ENCODE measurements at regions not wholly inside any gene's neighbourhood (a gene's known extent, or its start where the extent isn't known, plus 50 kb on each side); places are given as distances from the start of the nearest gene placed in this dataset.

DNA sequence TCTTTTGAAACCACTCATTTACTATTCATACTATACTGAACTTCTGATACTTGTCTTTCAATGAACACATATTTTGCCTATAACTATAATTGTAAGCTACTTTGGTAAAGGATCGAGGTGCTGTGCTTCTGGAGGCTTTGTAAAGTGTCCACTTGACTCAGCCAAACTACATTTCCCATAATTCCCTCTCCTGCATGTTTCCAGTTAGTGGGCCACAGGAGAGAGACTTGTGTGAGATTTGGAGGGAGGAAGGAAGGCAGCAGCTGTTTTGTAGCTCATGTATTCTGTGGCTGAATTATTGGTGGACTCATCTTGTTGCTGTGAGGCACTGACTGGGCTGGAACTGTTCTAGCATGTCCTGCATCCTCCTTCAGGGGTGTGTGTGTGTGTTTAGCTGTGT, 328.8 kb downstream of the ARL6IP6 start:
- H3K27me3 ChIP-seq (ENCODE audit: control insufficient read depth, insufficient read depth, low read length) = no peaks in the 10 kb centered on the region
- no peak for DNase-seq (ENCODE audit: low read depth, low spot score)
- no peaks in the 10 kb centered on the region for H3K4me1 ChIP-seq (ENCODE audit: control insufficient read depth, insufficient read depth, low read length)
- no peaks in the 10 kb centered on the region for H3K36me3 ChIP-seq (ENCODE audit: control insufficient read depth, insufficient read depth, low read length)
- TF ChIP-seq, protein P1, sequence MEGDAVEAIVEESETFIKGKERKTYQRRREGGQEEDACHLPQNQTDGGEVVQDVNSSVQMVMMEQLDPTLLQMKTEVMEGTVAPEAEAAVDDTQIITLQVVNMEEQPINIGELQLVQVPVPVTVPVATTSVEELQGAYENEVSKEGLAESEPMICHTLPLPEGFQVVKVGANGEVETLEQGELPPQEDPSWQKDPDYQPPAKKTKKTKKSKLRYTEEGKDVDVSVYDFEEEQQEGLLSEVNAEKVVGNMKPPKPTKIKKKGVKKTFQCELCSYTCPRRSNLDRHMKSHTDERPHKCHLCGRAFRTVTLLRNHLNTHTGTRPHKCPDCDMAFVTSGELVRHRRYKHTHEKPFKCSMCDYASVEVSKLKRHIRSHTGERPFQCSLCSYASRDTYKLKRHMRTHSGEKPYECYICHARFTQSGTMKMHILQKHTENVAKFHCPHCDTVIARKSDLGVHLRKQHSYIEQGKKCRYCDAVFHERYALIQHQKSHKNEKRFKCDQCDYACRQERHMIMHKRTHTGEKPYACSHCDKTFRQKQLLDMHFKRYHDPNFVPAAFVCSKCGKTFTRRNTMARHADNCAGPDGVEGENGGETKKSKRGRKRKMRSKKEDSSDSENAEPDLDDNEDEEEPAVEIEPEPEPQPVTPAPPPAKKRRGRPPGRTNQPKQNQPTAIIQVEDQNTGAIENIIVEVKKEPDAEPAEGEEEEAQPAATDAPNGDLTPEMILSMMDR (IDR thresholded peaks at IDR 0.05) = no peak
- TF ChIP-seq, protein P2, sequence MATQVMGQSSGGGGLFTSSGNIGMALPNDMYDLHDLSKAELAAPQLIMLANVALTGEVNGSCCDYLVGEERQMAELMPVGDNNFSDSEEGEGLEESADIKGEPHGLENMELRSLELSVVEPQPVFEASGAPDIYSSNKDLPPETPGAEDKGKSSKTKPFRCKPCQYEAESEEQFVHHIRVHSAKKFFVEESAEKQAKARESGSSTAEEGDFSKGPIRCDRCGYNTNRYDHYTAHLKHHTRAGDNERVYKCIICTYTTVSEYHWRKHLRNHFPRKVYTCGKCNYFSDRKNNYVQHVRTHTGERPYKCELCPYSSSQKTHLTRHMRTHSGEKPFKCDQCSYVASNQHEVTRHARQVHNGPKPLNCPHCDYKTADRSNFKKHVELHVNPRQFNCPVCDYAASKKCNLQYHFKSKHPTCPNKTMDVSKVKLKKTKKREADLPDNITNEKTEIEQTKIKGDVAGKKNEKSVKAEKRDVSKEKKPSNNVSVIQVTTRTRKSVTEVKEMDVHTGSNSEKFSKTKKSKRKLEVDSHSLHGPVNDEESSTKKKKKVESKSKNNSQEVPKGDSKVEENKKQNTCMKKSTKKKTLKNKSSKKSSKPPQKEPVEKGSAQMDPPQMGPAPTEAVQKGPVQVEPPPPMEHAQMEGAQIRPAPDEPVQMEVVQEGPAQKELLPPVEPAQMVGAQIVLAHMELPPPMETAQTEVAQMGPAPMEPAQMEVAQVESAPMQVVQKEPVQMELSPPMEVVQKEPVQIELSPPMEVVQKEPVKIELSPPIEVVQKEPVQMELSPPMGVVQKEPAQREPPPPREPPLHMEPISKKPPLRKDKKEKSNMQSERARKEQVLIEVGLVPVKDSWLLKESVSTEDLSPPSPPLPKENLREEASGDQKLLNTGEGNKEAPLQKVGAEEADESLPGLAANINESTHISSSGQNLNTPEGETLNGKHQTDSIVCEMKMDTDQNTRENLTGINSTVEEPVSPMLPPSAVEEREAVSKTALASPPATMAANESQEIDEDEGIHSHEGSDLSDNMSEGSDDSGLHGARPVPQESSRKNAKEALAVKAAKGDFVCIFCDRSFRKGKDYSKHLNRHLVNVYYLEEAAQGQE (IDR thresholded peaks at IDR 0.05; ENCODE audit: insufficient read depth in 1 of 2, low read depth in 2 of 2, low read length in 1 of 2) = no peak
- TF ChIP-seq TCF7L2 (IDR thresholded peaks at IDR 0.05; ENCODE audit: low read depth, low read length) = no peak
- no peak for TF ChIP-seq SIN3A (IDR thresholded peaks at IDR 0.05; ENCODE audit: borderline replicate concordance, insufficient read depth, low read depth, low read length)
- CTCF ChIA-PET = no interaction called here
- H3K4me3 ChIP-seq (ENCODE audit: low read depth in 2 of 2, low read length in 2 of 2) = no peak overlapping the region
- no peak for ATAC-seq
- no peaks in the 10 kb centered on the region for H3K9me3 ChIP-seq (ENCODE audit: control insufficient read depth, insufficient read depth, low read depth, low read length)
- intact Hi-C loops (cut with micrococcal nuclease; ENCODE audit: unreplicated experiment) (no loop called here), in situ Hi-C loops (cut with HindIII; ENCODE audit: low pct_unique_long_range_greater_than_20kb, low sequenced_read_pairs) (no loop called here)
- BruUV-seq (replicated peaks) = no TSS peak
- H3K27ac ChIP-seq (ENCODE audit: low read length) = no peak overlapping the region
- POLR2A ChIA-PET = no interaction called here

DNA sequence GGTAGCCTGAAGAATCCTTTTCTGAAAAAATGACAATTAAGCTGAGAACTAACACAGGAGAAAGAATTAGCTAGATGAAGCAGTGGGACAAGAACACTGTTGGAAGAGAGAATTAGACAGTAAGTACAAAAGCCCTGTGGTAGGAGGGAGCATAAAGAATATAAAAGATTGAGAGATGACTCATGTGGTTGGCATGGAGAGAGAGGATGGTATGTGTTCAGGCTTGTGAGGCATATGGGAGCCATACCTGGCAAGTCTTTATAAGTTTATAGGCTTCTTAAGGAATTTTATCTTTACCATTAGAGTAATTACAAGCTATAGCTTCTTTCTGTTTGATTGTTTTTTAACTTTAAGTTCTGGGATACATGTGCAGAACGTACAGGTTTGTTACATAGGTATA, 325.0 kb downstream of the ARL6IP6 start:
- ChIA-PET POLR2A (no interaction called here), CTCF (no interaction called here)
- H3K36me3 ChIP-seq (ENCODE audit: control insufficient read depth, insufficient read depth, low read length) = no peaks in the 10 kb centered on the region
- BruUV-seq (replicated peaks) = no TSS peak
- H3K9me3 ChIP-seq (ENCODE audit: control insufficient read depth, insufficient read depth, low read depth, low read length) = no peaks in the 10 kb centered on the region
- no peaks in the 10 kb centered on the region for H3K27me3 ChIP-seq (ENCODE audit: control insufficient read depth, insufficient read depth, low read length)
- no peaks in the 10 kb centered on the region for H3K4me1 ChIP-seq (ENCODE audit: control insufficient read depth, insufficient read depth, low read length)
- no peak for DNase-seq (ENCODE audit: low read depth, low spot score)
- no peak for ATAC-seq
- TF ChIP-seq SIN3A (IDR thresholded peaks at IDR 0.05; ENCODE audit: borderline replicate concordance, insufficient read depth, low read depth, low read length) (no peak), POLR2AphosphoS5 (IDR thresholded peaks at IDR 0.05; ENCODE audit: low read depth, low read length) (no peak), TCF7L2 (IDR thresholded peaks at IDR 0.05; ENCODE audit: low read depth, low read length) (no peak)
- TF ChIP-seq, protein P1 (IDR thresholded peaks at IDR 0.05) = no peak
- TF ChIP-seq, protein P2 (IDR thresholded peaks at IDR 0.05; ENCODE audit: insufficient read depth in 1 of 2, low read depth in 2 of 2, low read length in 1 of 2) = no peak
- in situ Hi-C loops (cut with HindIII; ENCODE audit: low pct_unique_long_range_greater_than_20kb, low sequenced_read_pairs) (no loop called here), intact Hi-C loops (cut with micrococcal nuclease; ENCODE audit: unreplicated experiment) (no loop called here)
- H3K4me3 ChIP-seq (ENCODE audit: low read depth in 2 of 2, low read length in 2 of 2) = no peak overlapping the region
- no peak overlapping the region for H3K27ac ChIP-seq (ENCODE audit: low read length)

Measured in Panc1 (cell line).